ENCODE measurements at regions not wholly inside any gene's neighbourhood (a gene's known extent, or its start where the extent isn't known, plus 50 kb on each side); places are given as distances from the start of the nearest gene placed in this dataset.

DNA sequence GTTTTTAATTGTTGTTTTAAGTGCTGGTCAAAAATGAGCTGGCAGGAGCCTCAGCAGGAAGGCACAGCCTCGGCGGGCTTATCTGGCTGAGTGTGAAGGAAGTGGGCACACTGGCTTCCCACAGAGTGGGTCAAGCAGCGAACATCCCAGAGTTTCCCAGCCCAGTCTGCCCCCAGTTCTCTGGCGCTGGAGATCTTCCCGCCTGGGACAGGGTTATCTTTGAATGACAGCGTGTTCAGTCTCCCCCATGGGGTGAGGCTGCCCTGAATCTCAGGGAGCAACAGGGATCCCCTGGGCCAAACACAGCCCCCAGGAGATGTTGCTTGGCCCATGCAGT lies 122.2 kb upstream of the PTPN1 start:
- TF ChIP-seq, protein P1, sequence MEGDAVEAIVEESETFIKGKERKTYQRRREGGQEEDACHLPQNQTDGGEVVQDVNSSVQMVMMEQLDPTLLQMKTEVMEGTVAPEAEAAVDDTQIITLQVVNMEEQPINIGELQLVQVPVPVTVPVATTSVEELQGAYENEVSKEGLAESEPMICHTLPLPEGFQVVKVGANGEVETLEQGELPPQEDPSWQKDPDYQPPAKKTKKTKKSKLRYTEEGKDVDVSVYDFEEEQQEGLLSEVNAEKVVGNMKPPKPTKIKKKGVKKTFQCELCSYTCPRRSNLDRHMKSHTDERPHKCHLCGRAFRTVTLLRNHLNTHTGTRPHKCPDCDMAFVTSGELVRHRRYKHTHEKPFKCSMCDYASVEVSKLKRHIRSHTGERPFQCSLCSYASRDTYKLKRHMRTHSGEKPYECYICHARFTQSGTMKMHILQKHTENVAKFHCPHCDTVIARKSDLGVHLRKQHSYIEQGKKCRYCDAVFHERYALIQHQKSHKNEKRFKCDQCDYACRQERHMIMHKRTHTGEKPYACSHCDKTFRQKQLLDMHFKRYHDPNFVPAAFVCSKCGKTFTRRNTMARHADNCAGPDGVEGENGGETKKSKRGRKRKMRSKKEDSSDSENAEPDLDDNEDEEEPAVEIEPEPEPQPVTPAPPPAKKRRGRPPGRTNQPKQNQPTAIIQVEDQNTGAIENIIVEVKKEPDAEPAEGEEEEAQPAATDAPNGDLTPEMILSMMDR (IDR thresholded peaks at IDR 0.05; ENCODE audit: low read depth, low read length), result no peak
- H3K4me3 ChIP-seq (ENCODE audit: low read depth, low read length), result no peak overlapping the region

DNA sequence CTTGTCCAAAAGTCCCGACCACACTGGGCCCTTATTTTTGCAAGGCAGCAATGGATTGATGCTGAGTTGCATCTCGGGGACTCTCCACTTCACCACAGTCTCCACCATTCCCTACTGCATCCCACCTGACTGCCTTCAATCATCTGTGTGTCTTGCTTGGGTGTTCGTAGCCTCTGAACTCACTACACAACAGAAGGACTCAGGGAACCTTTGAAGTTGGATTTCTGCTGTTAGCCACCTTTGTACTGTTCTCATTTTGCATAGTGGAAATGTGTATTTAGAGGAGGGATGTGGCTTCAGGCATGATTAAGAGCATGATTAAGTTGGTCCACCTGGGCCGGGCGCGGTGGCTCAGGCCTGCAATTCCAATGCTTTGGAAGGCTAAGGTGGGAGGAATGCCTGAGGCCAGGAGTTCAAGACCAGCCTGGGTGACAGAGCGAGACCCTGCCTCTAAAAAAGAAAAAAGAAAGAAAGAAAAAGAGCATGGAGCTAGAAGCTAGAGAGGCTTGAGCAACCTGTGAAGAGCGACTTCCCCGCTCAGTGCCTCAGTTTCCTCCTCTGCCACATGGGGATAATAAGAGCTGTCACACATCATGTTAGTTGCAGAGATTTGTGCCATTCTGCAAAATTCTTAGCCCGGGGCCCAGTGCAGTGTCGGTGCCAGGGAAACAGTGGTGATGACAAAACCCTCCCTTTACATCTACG lies 121.3 kb upstream of the PTPN1 start:
- TF ChIP-seq, protein P1 (IDR thresholded peaks at IDR 0.05; ENCODE audit: low read depth, low read length), result no peak
- H3K4me3 ChIP-seq (ENCODE audit: low read depth, low read length), result no peak overlapping the region

GRCh38 chr20:50389438-50389807 lies 120.8 kb upstream of the PTPN1 start:
- H3K4me3 ChIP-seq (ENCODE audit: low read depth, low read length), result no peak overlapping the region
- TF ChIP-seq, protein P1 (IDR thresholded peaks at IDR 0.05; ENCODE audit: low read depth, low read length), result no peak

GRCh38 chr20:50389808-50390684 lies 120.1 kb upstream of the PTPN1 start:
- H3K4me3 ChIP-seq (ENCODE audit: low read depth, low read length), result no peak overlapping the region
- TF ChIP-seq, protein P1 (IDR thresholded peaks at IDR 0.05; ENCODE audit: low read depth, low read length), result no peak

- TF ChIP-seq, protein P1 (IDR thresholded peaks at IDR 0.05; ENCODE audit: low read depth, low read length), result no peak
- H3K4me3 ChIP-seq (ENCODE audit: low read depth, low read length), result no peak overlapping the region
These were observed 119.3 kb upstream of the PTPN1 start for GRCh38 chr20:50390685-50391443.

- TF ChIP-seq, protein P1 (IDR thresholded peaks at IDR 0.05; ENCODE audit: low read depth, low read length), result no peak
- no peak overlapping the region for H3K4me3 ChIP-seq (ENCODE audit: low read depth, low read length)
These were observed 118.6 kb upstream of the PTPN1 start for GRCh38 chr20:50391444-50392137.

Measured in WI38 (cell line).